Memory B cell (primary cell): ENCODE measurements at regions not wholly inside any gene's neighbourhood (a gene's known extent, or its start where the extent isn't known, plus 50 kb on each side); places are given as distances from the start of the nearest gene placed in this dataset.

ENCODE experiments used
- ATAC-seq: fragments of 150-1000 bp; cut with Tn5 transposase; 2 replicates; pipeline ENCODE4 v1.10.0; 2021; ENCODE audit warnings: low read depth, mild to moderate bottlenecking, moderate library complexity
- DNase-seq, 2 donors: peaks; one replicate each; pipeline ENCODE4 v3.0.0; 2022; ENCODE audit warnings: low spot score in 2 of 2
- H3K27ac Mint-ChIP-seq: one replicate; pipeline ENCODE4 v1.8.0; 2022; ENCODE audit warnings: mild to moderate bottlenecking, moderate library complexity, mixed read lengths
- H3K27me3 Mint-ChIP-seq: one replicate; pipeline ENCODE4 v1.8.0; 2022; ENCODE audit warnings: mixed read lengths
- H3K36me3 Mint-ChIP-seq: one replicate; pipeline ENCODE4 v1.8.0; 2022; ENCODE audit warnings: mild to moderate bottlenecking, mixed read lengths
- H3K4me1 Mint-ChIP-seq: one replicate; pipeline ENCODE4 v1.8.0; 2022; ENCODE audit warnings: mixed read lengths
- H3K4me3 Mint-ChIP-seq: one replicate; pipeline ENCODE4 v1.8.0; 2022; ENCODE audit warnings: mild to moderate bottlenecking, moderate library complexity, mixed read lengths
- H3K9me3 Mint-ChIP-seq: one replicate; pipeline ENCODE4 v1.8.0; 2022; ENCODE audit warnings: mixed read lengths

- no peak overlapping the region for H3K4me3 Mint-ChIP-seq
- no peaks in the 10 kb centered on the region for H3K4me1 Mint-ChIP-seq
- DNase-seq (no peak), ATAC-seq (no peak)
- H3K36me3 Mint-ChIP-seq: no peaks in the 10 kb centered on the region
- H3K9me3 Mint-ChIP-seq: no peaks in the 10 kb centered on the region
- H3K27me3 Mint-ChIP-seq: peaks cover 13% of the 10 kb centered on the region
- H3K27ac Mint-ChIP-seq: no peak overlapping the region
Observed at GRCh38 chr2:71783815-71784214, 330.5 kb downstream of the DYSF start.

- ATAC-seq (no peak), DNase-seq (no peak)
- no peak overlapping the region for H3K4me3 Mint-ChIP-seq
- H3K27ac Mint-ChIP-seq: no peak overlapping the region
- H3K27me3 Mint-ChIP-seq: peaks cover 13% of the 10 kb centered on the region
- H3K4me1 Mint-ChIP-seq: no peaks in the 10 kb centered on the region
- H3K9me3 Mint-ChIP-seq: no peaks in the 10 kb centered on the region
- H3K36me3 Mint-ChIP-seq: no peaks in the 10 kb centered on the region
Observed at GRCh38 chr2:71783215-71783614, 329.9 kb downstream of the DYSF start.

- no peaks in the 10 kb centered on the region for H3K9me3 Mint-ChIP-seq
- ATAC-seq (no peak), DNase-seq (no peak)
- no peak overlapping the region for H3K27ac Mint-ChIP-seq
- H3K4me3 Mint-ChIP-seq: no peak overlapping the region
- H3K36me3 Mint-ChIP-seq: no peaks in the 10 kb centered on the region
- H3K4me1 Mint-ChIP-seq: no peaks in the 10 kb centered on the region
- H3K27me3 Mint-ChIP-seq: peaks cover 14% of the 10 kb centered on the region
Observed at GRCh38 chr2:71782323-71782722, 329.0 kb downstream of the DYSF start.

- no peak for DNase-seq
- Mint-ChIP-seq H3K27ac (no peak overlapping the region), H3K9me3 (no peaks in the 10 kb centered on the region), H3K36me3 (no peaks in the 10 kb centered on the region), H3K27me3 (peaks cover 16% of the 10 kb centered on the region), H3K4me3 (no peak overlapping the region), H3K4me1 (no peaks in the 10 kb centered on the region)
- no peak for ATAC-seq
Observed at GRCh38 chr2:71781695-71782228, 328.4 kb downstream of the DYSF start.

GRCh38 chr2:71780162-71780561 is 326.8 kb downstream of the DYSF start:
- no peak for DNase-seq
- no peak overlapping the region for H3K27ac Mint-ChIP-seq
- H3K4me1 Mint-ChIP-seq: no peaks in the 10 kb centered on the region
- H3K4me3 Mint-ChIP-seq: no peak overlapping the region
- no peaks in the 10 kb centered on the region for H3K36me3 Mint-ChIP-seq
- H3K27me3 Mint-ChIP-seq: peaks cover 16% of the 10 kb centered on the region
- H3K9me3 Mint-ChIP-seq: no peaks in the 10 kb centered on the region
- no peak for ATAC-seq

- no peaks in the 10 kb centered on the region for H3K4me1 Mint-ChIP-seq
- no peak overlapping the region for H3K27ac Mint-ChIP-seq
- peaks cover 16% of the 10 kb centered on the region for H3K27me3 Mint-ChIP-seq
- ATAC-seq (no peak), DNase-seq (no peak)
- H3K36me3 Mint-ChIP-seq: no peaks in the 10 kb centered on the region
- no peak overlapping the region for H3K4me3 Mint-ChIP-seq
- no peaks in the 10 kb centered on the region for H3K9me3 Mint-ChIP-seq
Observed at GRCh38 chr2:71779774-71780105, 326.4 kb downstream of the DYSF start.

GRCh38 chr2:71778936-71779773 is 325.8 kb downstream of the DYSF start:
- Mint-ChIP-seq H3K27me3 (peaks cover 16% of the 10 kb centered on the region), H3K4me3 (no peak overlapping the region), H3K36me3 (no peaks in the 10 kb centered on the region), H3K4me1 (no peaks in the 10 kb centered on the region), H3K27ac (no peak overlapping the region), H3K9me3 (no peaks in the 10 kb centered on the region)
- ATAC-seq: no peak
- no peak for DNase-seq

- H3K4me1 Mint-ChIP-seq: no peaks in the 10 kb centered on the region
- DNase-seq: no peak
- H3K4me3 Mint-ChIP-seq: no peak overlapping the region
- H3K36me3 Mint-ChIP-seq: no peaks in the 10 kb centered on the region
- H3K27ac Mint-ChIP-seq: no peak overlapping the region
- peaks cover 16% of the 10 kb centered on the region for H3K27me3 Mint-ChIP-seq
- ATAC-seq: no peak
- peaks cover 3% of the 10 kb centered on the region for H3K9me3 Mint-ChIP-seq
Observed at GRCh38 chr2:71778514-71778913, 325.2 kb downstream of the DYSF start.

- Mint-ChIP-seq H3K27me3 (peaks cover 14% of the 10 kb centered on the region), H3K27ac (no peak overlapping the region), H3K36me3 (no peaks in the 10 kb centered on the region), H3K9me3 (peaks cover 3% of the 10 kb centered on the region), H3K4me1 (no peaks in the 10 kb centered on the region), H3K4me3 (no peak overlapping the region)
- no peak for DNase-seq
- ATAC-seq: no peak
Observed at GRCh38 chr2:71777946-71778345, 324.6 kb downstream of the DYSF start.

- no peak overlapping the region for H3K4me3 Mint-ChIP-seq
- ATAC-seq (no peak), DNase-seq (no peak)
- H3K36me3 Mint-ChIP-seq: no peaks in the 10 kb centered on the region
- no peak overlapping the region for H3K27ac Mint-ChIP-seq
- peaks cover 3% of the 10 kb centered on the region for H3K9me3 Mint-ChIP-seq
- H3K27me3 Mint-ChIP-seq: peaks cover 11% of the 10 kb centered on the region
- no peaks in the 10 kb centered on the region for H3K4me1 Mint-ChIP-seq
Observed at GRCh38 chr2:71776227-71776626, 322.9 kb downstream of the DYSF start.

- Mint-ChIP-seq H3K4me3 (no peak overlapping the region), H3K27ac (no peak overlapping the region), H3K27me3 (peaks cover 3% of the 10 kb centered on the region), H3K9me3 (peaks cover 5% of the 10 kb centered on the region), H3K36me3 (no peaks in the 10 kb centered on the region), H3K4me1 (no peaks in the 10 kb centered on the region)
- no peak for DNase-seq
- no peak for ATAC-seq
Observed at GRCh38 chr2:71773218-71773617, 319.9 kb downstream of the DYSF start.

GRCh38 chr2:71772510-71773172 is 319.3 kb downstream of the DYSF start:
- H3K4me3 Mint-ChIP-seq: no peak overlapping the region
- no peak for DNase-seq
- no peaks in the 10 kb centered on the region for H3K36me3 Mint-ChIP-seq
- no peak overlapping the region for H3K27ac Mint-ChIP-seq
- H3K4me1 Mint-ChIP-seq: no peaks in the 10 kb centered on the region
- H3K9me3 Mint-ChIP-seq: peaks cover 5% of the 10 kb centered on the region
- ATAC-seq: no peak
- H3K27me3 Mint-ChIP-seq: peaks cover 3% of the 10 kb centered on the region

GRCh38 chr2:71767663-71768062 is 314.3 kb downstream of the DYSF start:
- Mint-ChIP-seq H3K27me3 (peaks cover 4% of the 10 kb centered on the region), H3K4me1 (no peaks in the 10 kb centered on the region), H3K4me3 (no peak overlapping the region), H3K9me3 (peaks cover 6% of the 10 kb centered on the region), H3K36me3 (no peaks in the 10 kb centered on the region), H3K27ac (no peak overlapping the region)
- ATAC-seq: no peak
- DNase-seq: no peak

GRCh38 chr2:71759060-71759459 is 305.7 kb downstream of the DYSF start:
- Mint-ChIP-seq H3K36me3 (no peaks in the 10 kb centered on the region), H3K4me1 (no peaks in the 10 kb centered on the region), H3K4me3 (no peak overlapping the region), H3K9me3 (peaks cover 2% of the 10 kb centered on the region), H3K27me3 (no peaks in the 10 kb centered on the region), H3K27ac (no peak overlapping the region)
- DNase-seq (no peak), ATAC-seq (no peak)
